SK-N-SH treated with all-trans-retinoic acid at 6 μM for 48 hours (cell line): ENCODE measurements at regions not wholly inside any gene's neighbourhood (a gene's known extent, or its start where the extent isn't known, plus 50 kb on each side); places are given as distances from the start of the nearest gene placed in this dataset.

ENCODE experiments used
- ARNTL ChIP-seq: fragments of 450-650 bp; formaldehyde crosslinking; IDR thresholded peaks from 2 replicates; pipeline ENCODE4 v1.5.0; 2020; ENCODE audit warnings: low read depth, mild to moderate bottlenecking, moderate library complexity, borderline replicate concordance
- CSDC2 ChIP-seq: fragments of 250-450 bp; sonication (Bioruptor Pico); IDR thresholded peaks from 2 replicates; pipeline ENCODE4 v1.5.0; 2020; ENCODE audit warnings: mild to moderate bottlenecking, moderate library complexity
- ISL1 ChIP-seq: fragments of 250-450 bp; sonication (Bioruptor Pico); IDR thresholded peaks from 2 replicates; pipeline ENCODE4 v2.1.2; 2022; ENCODE audit warnings: mild to moderate bottlenecking, moderate library complexity
- ZFP3 ChIP-seq: fragments of 250-450 bp; sonication (Bioruptor Pico); IDR thresholded peaks from 2 replicates; pipeline ENCODE4 v1.5.0; 2020; ENCODE audit warnings: mild to moderate bottlenecking, moderate library complexity
- ZNF70 ChIP-seq: fragments of 450-650 bp; formaldehyde crosslinking; IDR thresholded peaks from 2 replicates; pipeline ENCODE4 v1.5.0; 2020; ENCODE audit warnings: mild to moderate bottlenecking, moderate library complexity
- ZNF8 ChIP-seq: fragments of 450-650 bp; formaldehyde crosslinking; IDR thresholded peaks from 2 replicates; pipeline ENCODE4 v1.5.0; 2020; ENCODE audit warnings: mild to moderate bottlenecking, moderate library complexity

- TF ChIP-seq ZFP3 (CRISPR knock-in tag) (no peak), ZNF8 (no peak), ISL1 (no peak), ZNF70 (CRISPR knock-in tag) (no peak), CSDC2 (CRISPR knock-in tag) (no peak), ARNTL (CRISPR knock-in tag) (no peak)
These were observed 257.7 kb upstream of the NFE2L3 start for GRCh38 chr7:25894002-25894901.
